Testis (tissue), 2 donors: ENCODE measurements at regions not wholly inside any gene's neighbourhood (a gene's known extent, or its start where the extent isn't known, plus 50 kb on each side); places are given as distances from the start of the nearest gene placed in this dataset.

Source experiments
- DNase-seq: peaks from one replicate; pipeline ENCODE4 v3.0.0-alpha.2; 2019
- H3K27ac ChIP-seq, 2 donors: fragments of 200-600 bp; sonication (generic); one replicate each; pipeline ENCODE4 v1.5.1; 2019
- H3K27me3 ChIP-seq: fragments of 200-600 bp; sonication (generic); one replicate; pipeline ENCODE4 v1.5.1; 2019
- H3K36me3 ChIP-seq: fragments of 200-600 bp; sonication (generic); one replicate; pipeline ENCODE4 v1.5.1; 2017; ENCODE audit warnings: low read depth; ENCODE audit errors: missing control alignments
- H3K4me1 ChIP-seq: fragments of 200-600 bp; sonication (generic); one replicate; pipeline ENCODE4 v1.5.1; 2019
- H3K4me3 ChIP-seq, 2 donors: fragments of 200-600 bp; sonication (generic); one replicate each; pipeline ENCODE4 v1.5.1; 2017 to 2019
- H3K9me3 ChIP-seq: fragments of 200-600 bp; sonication (generic); one replicate; pipeline ENCODE4 v1.5.1; 2017
- POLR2A ChIP-seq: fragments of 450-650 bp; IDR thresholded peaks from one replicate; pipeline ENCODE4 v1.6.1; 2017; ENCODE audit warnings: antibody characterized with exemption, mild to moderate bottlenecking, moderate library complexity
- WGBS, 2 donors: methylation state at CpG; one replicate each; pipeline ENCODE4 v1.1.5; 2018; 5-methylcytosine and 5-hydroxymethylcytosine counted together
- intact Hi-C: fragments of 100-400 bp; cut with DNase I; formaldehyde crosslinking; loops from one replicate; pipeline ENCODE4 v1.15.1; 2023; ENCODE audit warnings: low total_unique reads
- TF ChIP-seq, protein P1 (sequence below), 3 experiments: fragments of 450-650 bp in 2 of 3; fragments of 200-600 bp in 1 of 3; sonication (generic) in 1 of 3; IDR thresholded peaks; one replicate each; pipeline ENCODE4 v1.5.1; 2016 to 2019; ENCODE audit warnings: antibody characterized with exemption in 3 of 3, mild to moderate bottlenecking in 2 of 3, moderate library complexity in 1 of 3

- H3K4me1 ChIP-seq: no peaks in the 10 kb centered on the region
- no peaks in the 10 kb centered on the region for H3K27me3 ChIP-seq
- no peak overlapping the region for H3K27ac ChIP-seq
- TF ChIP-seq, protein P1, sequence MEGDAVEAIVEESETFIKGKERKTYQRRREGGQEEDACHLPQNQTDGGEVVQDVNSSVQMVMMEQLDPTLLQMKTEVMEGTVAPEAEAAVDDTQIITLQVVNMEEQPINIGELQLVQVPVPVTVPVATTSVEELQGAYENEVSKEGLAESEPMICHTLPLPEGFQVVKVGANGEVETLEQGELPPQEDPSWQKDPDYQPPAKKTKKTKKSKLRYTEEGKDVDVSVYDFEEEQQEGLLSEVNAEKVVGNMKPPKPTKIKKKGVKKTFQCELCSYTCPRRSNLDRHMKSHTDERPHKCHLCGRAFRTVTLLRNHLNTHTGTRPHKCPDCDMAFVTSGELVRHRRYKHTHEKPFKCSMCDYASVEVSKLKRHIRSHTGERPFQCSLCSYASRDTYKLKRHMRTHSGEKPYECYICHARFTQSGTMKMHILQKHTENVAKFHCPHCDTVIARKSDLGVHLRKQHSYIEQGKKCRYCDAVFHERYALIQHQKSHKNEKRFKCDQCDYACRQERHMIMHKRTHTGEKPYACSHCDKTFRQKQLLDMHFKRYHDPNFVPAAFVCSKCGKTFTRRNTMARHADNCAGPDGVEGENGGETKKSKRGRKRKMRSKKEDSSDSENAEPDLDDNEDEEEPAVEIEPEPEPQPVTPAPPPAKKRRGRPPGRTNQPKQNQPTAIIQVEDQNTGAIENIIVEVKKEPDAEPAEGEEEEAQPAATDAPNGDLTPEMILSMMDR (IDR thresholded peaks at IDR 0.05): no peak
- TF ChIP-seq POLR2A: no peak
- H3K4me3 ChIP-seq: no peak overlapping the region
- WGBS, 2 donors: 92 to 96% methylated on average over 2 of the region's 2 CpGs
- intact Hi-C loops: no loop called here
- H3K36me3 ChIP-seq: no peaks in the 10 kb centered on the region
- H3K9me3 ChIP-seq: no peaks in the 10 kb centered on the region
- DNase-seq: no peak
Observed at GRCh38 chr6:163766936-163767335, 352.4 kb downstream of the QKI start.

DNA sequence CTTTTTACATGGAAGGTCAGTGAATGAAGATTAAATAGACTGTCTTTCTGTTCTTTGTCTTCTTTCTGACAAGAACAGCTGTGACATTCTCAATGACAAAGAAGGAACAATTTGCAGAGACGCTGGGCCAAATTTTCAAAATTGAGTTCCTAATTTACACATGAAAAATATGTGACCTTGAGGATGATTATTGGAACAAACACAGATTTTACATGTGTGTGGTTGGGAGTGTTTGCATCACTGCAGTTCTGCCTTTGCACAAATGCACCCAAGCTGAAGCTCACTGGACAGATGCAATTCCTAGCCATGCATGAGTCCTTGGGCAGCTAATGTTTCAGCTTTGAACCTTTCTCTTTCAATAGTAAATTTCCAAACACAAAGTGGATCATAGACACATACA lies 350.8 kb downstream of the QKI start:
- WGBS, 2 donors: 61 to 65% methylated on average over 1 of the region's 1 CpG
- Histone ChIP-seq H3K36me3 (no peaks in the 10 kb centered on the region), H3K27me3 (no peaks in the 10 kb centered on the region), H3K9me3 (no peaks in the 10 kb centered on the region), H3K27ac (no peak overlapping the region), H3K4me1 (no peaks in the 10 kb centered on the region), H3K4me3 (no peak overlapping the region)
- intact Hi-C loops: no loop called here
- no peak for TF ChIP-seq POLR2A
- DNase-seq: no peak

DNA sequence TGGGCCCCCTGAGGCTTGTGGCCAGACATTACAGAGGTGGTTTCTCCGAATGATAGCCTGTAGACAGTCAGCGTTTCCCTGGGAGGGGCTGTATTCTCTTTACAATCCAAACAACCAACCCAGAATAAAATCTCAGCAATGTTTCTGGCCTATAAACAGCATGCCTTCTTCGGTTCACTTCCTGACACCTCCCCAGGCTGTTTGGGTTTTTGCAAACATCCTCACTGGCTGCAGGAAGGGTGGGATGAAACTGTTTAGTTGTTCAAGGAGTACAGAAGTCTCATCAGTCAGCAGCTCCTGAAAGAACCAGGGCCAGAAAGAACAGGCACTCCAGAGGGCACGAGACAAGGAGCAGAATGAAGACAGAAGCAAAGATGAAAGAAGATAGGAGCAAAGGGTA lies 350.0 kb downstream of the QKI start:
- Histone ChIP-seq H3K4me3 (no peak overlapping the region), H3K27me3 (no peaks in the 10 kb centered on the region), H3K36me3 (no peaks in the 10 kb centered on the region), H3K4me1 (no peaks in the 10 kb centered on the region), H3K9me3 (no peaks in the 10 kb centered on the region), H3K27ac (no peak overlapping the region)
- intact Hi-C loops: no loop called here
- TF ChIP-seq, protein P1 (IDR thresholded peaks at IDR 0.05): no peak
- no peak for TF ChIP-seq POLR2A
- 62 to 67% methylated on average over 4 of the region's 4 CpGs for WGBS, 2 donors
- DNase-seq: no peak

GRCh38 chr6:163761481-163761880 lies 347.0 kb downstream of the QKI start:
- TF ChIP-seq POLR2A: no peak
- TF ChIP-seq, protein P1 (IDR thresholded peaks at IDR 0.05): no peak
- intact Hi-C loops: no loop called here
- WGBS, 2 donors: 57 to 83% methylated on average over 3 of the region's 3 CpGs
- no peak overlapping the region for H3K4me3 ChIP-seq
- H3K27ac ChIP-seq: no peak overlapping the region
- H3K9me3 ChIP-seq: no peaks in the 10 kb centered on the region
- no peak for DNase-seq
- no peaks in the 10 kb centered on the region for H3K36me3 ChIP-seq
- no peaks in the 10 kb centered on the region for H3K27me3 ChIP-seq
- H3K4me1 ChIP-seq: no peaks in the 10 kb centered on the region

DNA sequence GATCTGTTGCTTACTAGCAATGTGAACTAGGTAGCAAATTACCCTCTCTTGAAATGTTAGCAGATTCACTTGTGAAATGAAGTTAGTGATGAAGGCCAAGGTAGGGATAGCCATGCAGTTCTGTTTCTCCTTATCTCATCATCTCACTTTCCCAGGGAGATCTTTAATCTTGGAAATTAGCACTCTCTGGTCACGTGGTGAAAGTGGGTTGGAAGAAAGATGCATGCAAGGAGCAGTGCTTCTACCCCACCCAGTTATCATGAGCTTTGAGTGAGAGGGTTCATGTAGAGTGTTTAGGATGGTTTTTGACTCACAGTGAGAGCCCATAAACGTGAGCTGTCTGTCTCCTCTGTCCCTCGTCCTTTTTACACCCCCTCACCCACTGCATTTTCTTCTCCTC lies 346.3 kb downstream of the QKI start:
- no peaks in the 10 kb centered on the region for H3K4me1 ChIP-seq
- no peak for DNase-seq
- 74 to 75% methylated on average over 3 of the region's 3 CpGs for WGBS, 2 donors

More for the DNA sequence above, 346.3 kb downstream of the QKI start:
- no peak overlapping the region for H3K27ac ChIP-seq
- H3K9me3 ChIP-seq: no peaks in the 10 kb centered on the region
- no peaks in the 10 kb centered on the region for H3K36me3 ChIP-seq
- TF ChIP-seq, protein P1 (IDR thresholded peaks at IDR 0.05): no peak
- TF ChIP-seq POLR2A: no peak
- intact Hi-C loops: no loop called here
- H3K4me3 ChIP-seq: no peak overlapping the region
- no peaks in the 10 kb centered on the region for H3K27me3 ChIP-seq
